Pancreas (tissue), 10 donors: ENCODE measurements at regions not wholly inside any gene's neighbourhood (a gene's known extent, or its start where the extent isn't known, plus 50 kb on each side); places are given as distances from the start of the nearest gene placed in this dataset.

Experiments used
- ATAC-seq, 4 donors: fragments of 200-7000 bp; cut with Tn5 transposase; one replicate each; pipeline versions ENCODE4 v1.8.0 to v1.9.1; 2020; ENCODE audit warnings: mild to moderate bottlenecking in 4 of 4, moderate library complexity in 4 of 4
- DNase-seq, 6 donors: peaks; one replicate each; pipeline ENCODE4 v3.0.0-alpha.2; 2020
- FAIRE-seq: peaks from 2 replicates; lab custom pipeline; 2012; peaks lifted over from hg19 to GRCh38; lab: Jason Lieb, UNC
- H3K27ac ChIP-seq, 4 donors: fragments of 200-600 bp; sonication (generic); 1 replicate in 3 of 4; 2 replicates in 1 of 4; pipeline versions ENCODE4 v1.5.0 to v1.8.0; 2020
- H3K27me3 ChIP-seq, 4 donors: fragments of 200-600 bp; one replicate each; pipeline ENCODE4 v1.8.0; 2021
- H3K36me3 ChIP-seq, 3 donors: fragments of 200-600 bp; sonication (generic) in 1 of 3; one replicate each; pipeline versions ENCODE4 v1.5.0 to v1.8.0; 2020 to 2021
- H3K4me1 ChIP-seq, 3 donors: fragments of 200-600 bp; one replicate each; pipeline ENCODE4 v1.8.0; 2021
- H3K4me3 ChIP-seq, 4 donors: fragments of 200-600 bp; sonication (generic) in 2 of 4; one replicate each; pipeline versions ENCODE4 v1.5.0 to v1.8.0; 2020 to 2021
- H3K9me3 ChIP-seq, 4 donors: fragments of 200-600 bp; one replicate each; pipeline ENCODE4 v1.8.0; 2021
- WGBS, 2 donors: extraction: QIAGEN DNeasy Blood & Tissue Kit; methylation state at CpG; one replicate each; pipeline ENCODE4 v1.1.7; 2013; 5-methylcytosine and 5-hydroxymethylcytosine counted together
- intact Hi-C, 3 donors: fragments of 100-400 bp; cut with DNase I; formaldehyde crosslinking; loops; one replicate each; pipeline versions ENCODE4 v1.11.1 to v1.14.2; 2022
- TF ChIP-seq, protein P1 (sequence below), 4 donors: fragments of 200-600 bp; sonication (generic) in 3 of 4; IDR thresholded peaks; one replicate each; pipeline versions ENCODE4 v1.5.0 to v1.8.0; 2021; ENCODE audit warnings: antibody characterized with exemption in 4 of 4
- donor health status: healthy with polysubstance abuse.
- donor health status: DM: no; HTN: no; CAD: no; lungs with moderate emphysema.
- donor health status: DM: no; HTN: no; CAD: no.
- donor health status: control.
- donor health status: control.
- donor health status: Bipolar disorder and iron deficiency.
- donor health status: DM: yes; HTN: yes; CAD: no.
- donor health status: DM: no; HTN: no; CAD: no.
- donor health status: DM: no; HTN: no; CAD: no.
- donor health status: DM: yes; HTN: yes; CAD: no.

DNA sequence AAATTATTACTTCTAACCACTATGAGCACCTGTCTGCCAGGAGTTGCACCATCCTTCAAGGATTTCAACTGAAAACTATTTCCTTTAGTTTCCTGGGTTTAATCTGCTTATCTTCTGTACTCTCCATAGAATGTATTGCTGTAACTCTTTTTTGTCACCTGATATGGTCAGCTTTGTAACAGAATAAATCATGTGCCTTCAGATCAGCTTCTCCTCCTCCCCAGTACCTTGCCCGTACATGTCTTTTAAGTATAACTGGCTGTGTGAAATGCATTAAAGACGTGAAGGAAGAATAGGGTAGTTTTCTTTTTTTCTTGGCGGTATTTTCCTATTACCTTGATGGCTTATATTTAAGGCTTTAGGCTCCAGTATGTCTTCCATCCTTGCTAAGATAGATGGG, 200.3 kb upstream of the NAV3 start:
- H3K4me1 ChIP-seq = no peaks in the 10 kb centered on the region
- ATAC-seq = no peak
- TF ChIP-seq, protein P1, sequence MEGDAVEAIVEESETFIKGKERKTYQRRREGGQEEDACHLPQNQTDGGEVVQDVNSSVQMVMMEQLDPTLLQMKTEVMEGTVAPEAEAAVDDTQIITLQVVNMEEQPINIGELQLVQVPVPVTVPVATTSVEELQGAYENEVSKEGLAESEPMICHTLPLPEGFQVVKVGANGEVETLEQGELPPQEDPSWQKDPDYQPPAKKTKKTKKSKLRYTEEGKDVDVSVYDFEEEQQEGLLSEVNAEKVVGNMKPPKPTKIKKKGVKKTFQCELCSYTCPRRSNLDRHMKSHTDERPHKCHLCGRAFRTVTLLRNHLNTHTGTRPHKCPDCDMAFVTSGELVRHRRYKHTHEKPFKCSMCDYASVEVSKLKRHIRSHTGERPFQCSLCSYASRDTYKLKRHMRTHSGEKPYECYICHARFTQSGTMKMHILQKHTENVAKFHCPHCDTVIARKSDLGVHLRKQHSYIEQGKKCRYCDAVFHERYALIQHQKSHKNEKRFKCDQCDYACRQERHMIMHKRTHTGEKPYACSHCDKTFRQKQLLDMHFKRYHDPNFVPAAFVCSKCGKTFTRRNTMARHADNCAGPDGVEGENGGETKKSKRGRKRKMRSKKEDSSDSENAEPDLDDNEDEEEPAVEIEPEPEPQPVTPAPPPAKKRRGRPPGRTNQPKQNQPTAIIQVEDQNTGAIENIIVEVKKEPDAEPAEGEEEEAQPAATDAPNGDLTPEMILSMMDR (IDR thresholded peaks at IDR 0.05) = no peak
- H3K36me3 ChIP-seq = no peaks in the 10 kb centered on the region
- WGBS, 2 donors = 70 to 78% methylated on average over 3 of the region's 3 CpGs
- H3K4me3 ChIP-seq = no peak overlapping the region
- intact Hi-C loops = no loop called here
- H3K9me3 ChIP-seq = no peaks in the 10 kb centered on the region
- H3K27ac ChIP-seq = no peak overlapping the region
- no peak for FAIRE-seq
- DNase-seq = no peak
- H3K27me3 ChIP-seq = no peaks in the 10 kb centered on the region

DNA sequence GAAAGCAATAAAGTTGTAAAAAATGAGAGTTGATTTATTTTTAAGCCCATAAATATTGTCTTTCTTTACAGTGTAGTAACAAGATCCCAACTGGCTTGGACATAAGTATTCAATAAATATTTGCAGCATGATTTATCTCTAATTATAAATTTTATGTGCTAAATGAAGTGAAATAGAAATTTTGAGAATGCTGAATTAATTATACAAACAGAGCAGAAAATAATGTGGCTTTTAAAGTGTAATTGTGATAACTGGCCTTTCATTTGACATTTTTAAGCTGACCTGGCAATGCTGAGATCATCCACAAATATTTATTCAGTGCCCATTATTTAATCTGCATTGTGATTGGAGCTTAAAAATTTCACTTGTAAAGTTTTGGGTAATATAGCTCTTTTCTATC, 201.6 kb upstream of the NAV3 start:
- Histone ChIP-seq H3K4me3 (no peak overlapping the region), H3K27me3 (no peaks in the 10 kb centered on the region), H3K4me1 (no peaks in the 10 kb centered on the region), H3K9me3 (no peaks in the 10 kb centered on the region), H3K27ac (no peak overlapping the region), H3K36me3 (no peaks in the 10 kb centered on the region)
- no peak for FAIRE-seq
- TF ChIP-seq, protein P1 (IDR thresholded peaks at IDR 0.05) = no peak
- no peak for DNase-seq
- intact Hi-C loops = no loop called here
- ATAC-seq = no peak

DNA sequence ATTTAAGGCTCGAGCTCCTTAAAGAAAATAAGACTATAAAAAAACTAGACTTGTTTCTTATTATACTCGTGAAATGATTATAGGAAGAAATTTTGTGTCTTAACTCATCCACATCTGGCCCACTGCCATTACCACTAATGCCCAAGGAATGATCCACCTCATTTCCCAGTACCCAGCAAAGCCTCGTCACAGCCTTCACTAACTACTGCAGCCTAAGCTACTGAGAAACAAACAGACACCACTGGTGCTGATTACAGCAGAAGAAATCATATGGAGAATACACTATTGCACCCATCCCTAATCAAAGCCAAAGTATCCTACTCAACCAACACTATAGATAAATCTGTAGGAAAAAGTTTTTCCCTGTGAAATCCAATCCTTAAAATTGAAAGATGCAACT, 205.3 kb upstream of the NAV3 start:
- Histone ChIP-seq H3K4me1 (no peaks in the 10 kb centered on the region), H3K27ac (no peak overlapping the region), H3K4me3 (no peak overlapping the region), H3K9me3 (no peaks in the 10 kb centered on the region), H3K27me3 (no peaks in the 10 kb centered on the region), H3K36me3 (no peaks in the 10 kb centered on the region)
- DNase-seq (no peak), FAIRE-seq (no peak), ATAC-seq (no peak)
- intact Hi-C loops = no loop called here
- TF ChIP-seq, protein P1 (IDR thresholded peaks at IDR 0.05) = no peak
- 64 to 82% methylated on average over 3 of the region's 3 CpGs for WGBS, 2 donors

DNA sequence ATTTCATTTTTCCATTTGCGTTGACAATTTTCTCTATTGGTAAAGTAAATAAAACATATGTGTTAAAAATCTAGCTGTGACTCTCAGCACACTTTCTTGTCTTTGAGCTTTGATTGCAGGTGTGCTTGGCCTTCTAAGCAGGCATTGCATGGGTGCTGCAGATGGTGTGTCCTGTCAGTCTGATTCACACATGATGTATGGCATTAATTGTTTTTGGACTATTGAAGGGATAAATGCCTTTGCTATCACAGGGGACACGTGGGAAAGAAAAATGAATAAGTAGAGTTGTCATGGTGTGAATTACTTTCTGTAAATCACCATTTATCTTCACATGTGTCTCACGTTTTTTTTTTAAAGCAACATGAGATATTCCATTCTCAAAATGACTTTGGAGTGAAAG, 211.3 kb upstream of the NAV3 start:
- intact Hi-C loops = no loop called here
- TF ChIP-seq, protein P1 (IDR thresholded peaks at IDR 0.05) = no peak
- DNase-seq (no peak), FAIRE-seq (no peak), ATAC-seq (no peak)
- Histone ChIP-seq H3K27ac (no peak overlapping the region), H3K4me1 (no peaks in the 10 kb centered on the region), H3K4me3 (no peak overlapping the region), H3K9me3 (no peaks in the 10 kb centered on the region), H3K36me3 (no peaks in the 10 kb centered on the region), H3K27me3 (no peaks in the 10 kb centered on the region)
- 29 to 30% methylated on average over 3 of the region's 3 CpGs for WGBS, 2 donors

DNA sequence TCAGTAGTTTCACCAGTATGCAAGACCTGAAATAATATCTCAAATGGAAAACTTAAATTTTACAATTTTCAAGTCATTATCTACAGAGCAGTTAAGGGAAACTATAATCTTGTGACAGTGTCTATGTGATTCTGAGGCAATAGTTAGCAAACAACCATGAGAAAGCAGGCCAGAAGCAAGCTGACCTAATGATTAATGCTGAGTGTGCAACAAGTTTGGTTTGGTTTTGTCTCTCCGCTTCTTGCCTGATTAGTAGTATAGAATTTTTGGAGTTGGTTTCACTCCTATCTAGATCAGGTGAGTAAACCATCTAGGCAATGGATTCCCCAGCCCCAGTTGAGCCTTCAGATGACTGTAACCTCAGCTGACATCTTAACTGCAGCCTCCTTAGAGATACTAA, 212.9 kb upstream of the NAV3 start:
- Histone ChIP-seq H3K4me3 (no peak overlapping the region), H3K36me3 (no peaks in the 10 kb centered on the region), H3K27me3 (no peaks in the 10 kb centered on the region), H3K9me3 (no peaks in the 10 kb centered on the region), H3K4me1 (no peaks in the 10 kb centered on the region), H3K27ac (no peak overlapping the region)
- ATAC-seq (no peak), FAIRE-seq (no peak), DNase-seq (no peak)
- intact Hi-C loops = no loop called here
- TF ChIP-seq, protein P1 (IDR thresholded peaks at IDR 0.05) = no peak
- WGBS, 2 donors = 84 to 97% methylated on average over 1 of the region's 1 CpG
